Dermis blood vessel endothelial cell (primary cell): ENCODE measurements at regions not wholly inside any gene's neighbourhood (a gene's known extent, or its start where the extent isn't known, plus 50 kb on each side); places are given as distances from the start of the nearest gene placed in this dataset.
"Not testable (repeated sequence)": the region's sequence is repeated elsewhere in the genome, so short reads cannot be mapped to it uniquely, and the experiment has no call there.

Source experiments
- DNase-seq: peaks from one replicate; pipeline ENCODE4 v3.0.0; 2010

DNA sequence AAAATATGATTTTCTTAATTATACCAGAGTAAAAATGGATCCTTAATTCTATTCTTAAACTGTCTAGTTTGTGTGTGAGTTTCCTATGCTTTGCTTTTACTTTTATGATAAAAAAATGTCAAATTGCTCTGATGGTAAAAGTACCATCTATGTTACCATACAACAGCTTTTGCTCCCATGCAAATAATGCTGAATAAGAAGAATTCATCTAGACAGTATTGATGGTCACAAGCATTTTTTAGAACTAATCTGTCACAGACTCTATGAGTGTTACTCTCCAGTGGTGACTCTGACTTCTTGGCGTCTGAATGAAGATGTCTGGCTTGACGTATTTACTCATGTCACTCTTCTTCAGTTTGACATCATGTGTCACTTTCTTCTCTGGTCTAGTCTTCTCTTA lies 608.1 kb upstream of the RORB start:
- DNase-seq, result no peak

DNA sequence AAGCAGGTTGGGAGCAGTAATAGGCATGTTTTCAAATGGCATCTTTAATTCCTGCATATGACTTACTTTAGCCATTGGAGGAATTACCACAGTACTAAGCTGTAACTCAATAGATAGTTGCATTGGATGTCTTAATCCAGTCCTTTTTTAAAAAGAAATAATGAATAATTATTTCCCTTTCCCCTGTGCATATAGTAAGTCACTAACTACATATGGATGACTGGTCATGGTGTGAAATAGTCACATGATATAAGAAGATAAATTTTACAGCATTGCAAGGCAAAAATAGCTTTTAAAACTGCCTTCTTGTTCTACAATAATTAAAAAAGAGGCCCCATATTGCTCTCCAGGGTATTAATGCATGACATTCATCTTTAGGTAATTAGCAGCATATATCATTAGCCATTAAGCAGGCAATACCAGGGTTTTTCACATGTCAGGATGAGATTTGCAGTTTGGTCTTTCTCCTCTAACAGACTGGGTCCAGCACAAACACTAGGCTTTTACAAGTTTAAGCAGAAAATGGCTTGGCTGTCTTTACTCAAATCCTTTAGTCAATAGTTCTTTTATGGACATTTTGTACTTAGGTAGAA lies 606.4 kb upstream of the RORB start:
- no peak for DNase-seq

DNA sequence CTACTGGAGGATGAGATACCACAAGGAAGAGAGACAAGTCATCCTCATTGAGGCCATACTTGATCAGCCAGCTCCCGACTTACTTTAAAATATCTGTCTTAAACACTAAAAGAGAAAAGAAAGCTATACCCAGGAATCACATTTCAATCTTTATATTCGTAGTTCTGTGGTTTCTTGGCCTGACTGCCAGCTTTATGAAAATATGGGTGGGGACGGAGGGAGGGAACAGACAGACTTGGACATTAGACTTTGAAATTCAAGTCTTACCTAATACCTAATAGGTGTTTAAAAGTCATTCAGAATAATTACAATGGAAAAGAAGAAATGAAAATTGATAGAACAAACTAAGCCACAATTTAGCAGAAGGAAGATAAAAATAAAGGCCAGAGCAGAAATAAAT lies 604.8 kb upstream of the RORB start:
- no peak for DNase-seq

DNA sequence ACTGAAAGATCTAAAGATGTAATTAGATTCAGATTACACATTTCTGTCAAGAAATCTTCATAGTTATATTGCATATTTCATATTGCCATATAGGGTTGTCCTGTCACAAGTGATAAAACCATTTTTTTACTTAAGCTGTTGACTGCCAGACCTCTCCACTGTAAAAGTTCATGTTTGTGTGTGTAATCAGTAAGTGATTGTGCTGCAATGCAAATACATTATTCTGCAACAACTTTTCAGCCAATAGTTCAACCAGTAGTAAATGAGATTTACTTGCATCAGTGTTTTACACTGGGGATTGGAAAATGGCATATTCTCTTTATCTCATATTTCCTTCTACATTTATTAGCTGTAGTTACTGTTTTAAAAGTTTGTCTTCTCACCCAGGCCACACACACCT lies 603.9 kb upstream of the RORB start:
- DNase-seq, result no peak

DNA sequence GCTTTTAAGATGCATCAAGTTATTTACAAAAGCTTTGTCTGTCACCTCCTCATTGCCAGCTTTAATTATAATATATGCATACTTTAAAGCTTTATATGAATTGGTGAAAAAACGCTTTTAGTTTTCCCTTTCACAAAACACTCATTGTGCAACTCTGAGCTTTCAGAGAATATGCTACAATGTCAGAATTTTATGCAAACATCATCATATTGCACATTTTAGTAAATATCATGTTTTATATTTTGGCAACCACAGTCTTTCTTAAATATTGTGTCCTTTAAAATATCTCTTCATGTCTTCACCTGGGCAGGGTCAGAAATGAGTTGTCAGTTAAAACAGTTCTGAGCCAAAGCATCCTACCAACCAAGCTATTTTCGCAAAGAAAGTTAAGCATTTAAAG lies 601.1 kb upstream of the RORB start:
- DNase-seq, result no peak

DNA sequence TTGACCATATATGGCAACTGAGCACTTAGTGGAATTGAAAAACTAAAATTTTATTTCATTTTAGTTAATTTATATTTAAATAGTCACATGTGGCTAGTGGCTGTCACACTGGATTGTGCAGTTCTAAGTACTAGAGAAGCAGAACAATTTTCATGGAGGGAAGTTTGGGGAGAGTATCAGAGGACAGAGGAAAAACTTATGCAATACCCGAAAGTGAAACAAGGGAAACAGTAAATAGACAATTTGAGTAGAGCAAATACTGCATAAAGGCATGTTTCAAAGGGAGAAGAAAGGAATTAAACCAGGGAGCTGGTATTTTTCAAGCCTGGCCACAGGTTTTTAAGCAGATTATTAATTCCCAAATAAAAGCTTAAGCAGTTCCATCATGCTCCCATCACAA lies 590.5 kb upstream of the RORB start:
- DNase-seq, result no peak

DNA sequence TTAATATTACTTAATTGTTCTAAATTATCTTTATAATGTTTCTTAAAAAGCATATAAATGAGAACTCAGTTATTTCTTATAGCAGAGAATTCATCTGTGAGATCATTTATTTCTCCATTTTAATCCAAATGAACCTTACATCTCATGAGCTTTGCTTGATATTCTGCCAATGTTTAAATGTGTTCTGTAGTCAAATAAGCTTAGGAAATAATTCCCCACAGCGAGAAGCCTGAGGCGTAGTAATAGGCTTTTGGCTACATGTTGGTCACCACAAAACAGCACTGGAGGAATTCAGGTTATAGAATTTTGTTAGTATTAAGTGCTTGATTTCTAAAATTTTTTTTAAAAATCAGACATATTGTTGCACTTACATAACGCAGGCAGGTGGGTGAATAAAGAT lies 585.3 kb upstream of the RORB start:
- no peak for DNase-seq

DNA sequence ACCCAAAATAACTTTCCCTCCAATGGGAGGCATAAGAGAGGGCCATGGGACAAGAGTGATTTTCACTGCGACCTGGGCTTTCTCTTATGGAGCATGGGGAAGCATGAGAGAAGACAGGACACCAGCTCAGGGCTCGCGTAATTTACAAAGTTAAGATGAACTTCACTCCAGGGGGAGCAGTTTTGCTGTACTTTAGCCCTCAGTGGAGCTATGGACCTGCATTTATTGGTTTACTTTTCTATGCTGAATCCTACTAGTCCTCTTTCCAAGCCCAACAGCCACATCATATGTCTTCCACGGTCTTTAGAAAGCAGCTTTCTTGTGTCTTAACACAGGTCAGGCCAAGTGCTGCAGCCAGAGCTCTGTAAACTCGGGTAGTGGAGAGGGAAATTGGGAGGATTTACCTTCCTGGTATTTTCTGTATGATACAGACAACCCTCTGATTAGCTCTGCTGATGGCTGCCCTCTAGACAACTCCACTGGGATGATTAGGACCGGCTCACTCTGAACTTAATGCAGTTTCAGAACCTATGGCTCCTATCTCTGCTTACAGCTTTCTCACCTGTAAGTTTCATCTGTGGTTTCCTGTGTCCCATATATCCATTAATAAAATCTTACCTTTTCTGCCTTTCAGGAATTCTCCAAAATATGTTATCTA lies 581.0 kb upstream of the RORB start:
- DNase-seq, result no peak

DNA sequence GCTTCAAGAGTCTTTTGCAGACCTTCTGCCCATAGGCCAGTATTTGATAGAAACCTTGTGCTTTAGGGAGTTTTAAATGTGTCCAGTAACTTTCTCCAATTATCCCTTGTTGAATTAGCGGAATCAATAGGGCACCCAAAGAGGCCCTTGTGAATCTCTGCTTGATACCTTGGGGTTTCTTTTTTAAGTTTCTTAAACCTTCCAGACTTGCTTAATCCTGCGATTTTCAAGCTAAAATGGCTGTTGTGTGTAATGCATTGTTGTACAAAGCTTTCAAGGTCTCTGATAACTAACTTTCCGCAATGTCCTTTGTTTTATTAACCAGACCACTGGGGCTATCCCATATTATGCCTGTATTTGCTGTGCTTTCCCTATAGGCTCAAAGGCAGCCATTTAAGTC lies 577.4 kb upstream of the RORB start:
- no peak for DNase-seq

DNA sequence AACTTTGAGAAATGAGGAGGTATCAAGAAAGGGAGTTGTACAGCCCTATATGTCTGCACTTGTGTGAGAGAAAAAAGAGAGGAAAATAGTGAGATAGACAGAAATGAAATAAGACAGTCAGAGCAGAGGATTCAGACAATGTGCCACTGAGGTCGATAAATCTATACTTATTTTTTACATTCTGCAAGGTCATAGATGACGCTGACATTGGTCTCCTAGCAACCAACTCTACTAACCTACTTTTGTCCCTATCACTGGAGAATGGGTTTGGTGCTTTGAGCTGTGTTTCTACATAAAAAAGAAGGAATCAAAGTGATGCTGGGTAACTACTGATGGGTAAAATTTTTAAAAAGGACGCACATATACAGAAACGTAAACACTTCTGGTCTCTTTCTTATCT lies 573.3 kb upstream of the RORB start:
- no peak for DNase-seq

DNA sequence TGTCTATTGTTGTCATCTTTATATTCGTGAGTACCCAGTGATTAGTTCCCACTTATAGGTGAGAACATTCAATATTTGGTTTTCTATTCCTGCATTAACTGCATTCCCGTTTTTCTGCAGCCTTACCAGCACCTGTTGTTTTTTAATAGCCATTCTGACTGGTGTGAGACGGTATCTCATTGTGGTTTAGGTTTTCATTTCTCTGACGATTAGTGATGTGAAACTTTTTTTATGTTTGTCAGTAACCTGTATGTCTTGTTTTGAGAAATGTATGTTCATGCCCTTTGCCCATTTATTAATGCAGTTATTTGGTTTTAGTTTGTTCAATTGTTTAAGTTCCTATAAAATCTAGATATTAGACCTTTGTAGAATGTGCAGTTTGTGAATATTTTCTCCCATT lies 546.0 kb upstream of the RORB start:
- no peak for DNase-seq

DNA sequence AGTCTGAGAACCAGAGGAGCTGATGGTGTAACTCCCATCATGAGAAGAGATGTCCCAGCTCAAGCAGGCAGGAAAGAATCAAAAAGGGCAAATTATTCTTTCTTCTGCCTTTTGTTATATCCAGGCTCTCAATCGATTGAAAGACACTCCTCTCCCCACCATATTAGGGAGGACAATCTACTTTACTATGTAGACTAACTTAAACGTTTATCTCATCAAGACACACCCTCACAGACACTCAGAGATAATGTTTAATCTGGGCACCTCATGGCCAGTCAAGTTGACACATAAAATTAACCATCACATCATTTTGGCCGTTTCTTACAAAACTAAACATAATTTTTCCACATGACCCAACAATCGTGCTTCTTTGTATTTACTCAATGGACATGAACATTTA lies 534.3 kb upstream of the RORB start:
- no peak for DNase-seq

DNA sequence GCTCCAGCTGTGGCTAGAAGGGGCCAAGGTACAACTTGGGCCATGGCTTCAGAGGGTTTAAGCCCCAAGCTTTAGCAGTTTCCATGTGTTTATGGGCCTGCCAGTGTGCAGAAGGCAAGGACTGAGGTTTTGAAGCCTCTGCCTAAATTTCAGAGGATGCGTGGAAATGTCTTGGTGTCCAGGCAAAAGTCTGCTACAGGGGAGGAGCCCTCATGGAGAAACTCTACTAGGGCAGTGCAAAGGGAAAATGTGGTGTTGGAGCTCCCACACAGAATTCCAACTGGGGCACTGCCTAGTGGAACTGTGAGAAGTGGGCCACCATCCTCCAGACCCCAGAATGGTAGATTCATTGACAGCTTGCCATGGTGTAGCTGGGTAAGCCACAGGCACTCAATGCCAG lies 527.2 kb upstream of the RORB start:
- no peak for DNase-seq

DNA sequence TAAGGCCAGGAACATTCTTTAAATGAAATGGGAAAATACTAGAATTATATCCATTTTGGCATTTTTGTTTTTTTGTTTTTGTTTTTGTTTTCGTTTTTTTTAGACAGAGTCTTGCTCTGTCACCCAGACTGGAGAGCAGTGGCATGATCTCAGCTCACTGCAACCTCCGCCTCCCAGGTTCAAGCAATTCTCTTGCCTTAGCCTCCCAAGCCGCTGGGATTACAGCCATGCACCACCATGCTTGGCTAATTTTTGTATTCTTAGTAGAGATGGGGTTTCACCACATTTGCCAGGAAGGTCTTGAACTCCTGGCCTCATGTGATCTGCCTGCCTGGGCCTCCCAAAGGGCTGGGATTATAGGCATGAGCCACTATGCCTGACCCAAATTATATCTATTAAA lies 520.7 kb upstream of the RORB start:
- DNase-seq, result not testable (repeated sequence)

DNA sequence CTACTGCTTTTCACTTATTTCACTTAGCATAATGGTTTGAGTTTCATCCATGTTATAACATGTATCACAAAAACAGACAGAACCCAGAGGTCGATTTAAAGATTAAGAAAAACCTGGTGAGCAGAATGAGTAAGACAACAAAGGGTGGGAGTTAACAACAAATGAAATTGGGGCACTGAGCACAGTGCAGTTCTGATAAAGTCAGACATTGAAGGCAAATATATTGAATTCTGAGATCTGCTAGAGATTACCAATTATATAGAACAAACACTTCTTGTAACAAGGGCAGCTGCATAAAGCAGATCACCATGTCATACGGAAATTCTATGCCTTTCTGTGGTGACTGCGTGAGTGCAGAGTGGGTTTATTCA lies 517.3 kb upstream of the RORB start:
- DNase-seq, result no peak

DNA sequence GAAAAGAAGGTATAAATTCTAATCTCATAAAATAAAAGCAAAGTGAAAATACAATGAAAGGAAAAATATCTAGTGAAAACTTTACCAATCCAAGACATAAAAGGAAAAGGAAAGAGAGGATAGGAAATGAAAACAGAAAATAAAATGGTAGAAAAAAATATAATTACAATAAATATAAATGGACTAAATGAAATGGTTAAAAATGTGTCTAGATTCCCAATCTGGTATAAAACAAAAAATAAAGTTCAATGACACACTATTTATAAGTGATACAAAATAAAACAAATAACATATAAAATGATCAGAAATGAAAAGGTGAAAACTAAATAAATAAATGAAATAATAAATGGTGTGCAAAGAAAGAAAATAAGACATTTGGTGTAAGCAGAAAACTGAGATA lies 516.4 kb upstream of the RORB start:
- no peak for DNase-seq

DNA sequence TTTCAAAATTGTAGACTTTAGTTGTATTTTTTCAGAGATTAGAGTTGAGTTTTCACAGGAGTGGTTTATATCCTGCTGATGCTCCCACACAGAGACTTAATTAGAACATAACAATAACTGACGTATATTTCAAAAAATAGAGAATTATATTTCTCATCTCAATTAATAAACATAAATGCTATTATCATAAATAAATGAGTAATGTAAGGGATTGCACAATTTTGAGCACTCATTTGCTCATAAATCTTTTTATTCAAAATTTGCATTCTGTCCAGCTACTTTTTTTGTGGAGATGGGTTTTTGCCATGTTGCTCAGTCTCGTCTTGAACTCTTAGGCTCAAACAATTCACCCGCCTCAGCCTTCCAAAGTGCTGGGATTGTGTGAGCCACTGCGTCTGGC lies 515.7 kb upstream of the RORB start:
- DNase-seq, result no peak

DNA sequence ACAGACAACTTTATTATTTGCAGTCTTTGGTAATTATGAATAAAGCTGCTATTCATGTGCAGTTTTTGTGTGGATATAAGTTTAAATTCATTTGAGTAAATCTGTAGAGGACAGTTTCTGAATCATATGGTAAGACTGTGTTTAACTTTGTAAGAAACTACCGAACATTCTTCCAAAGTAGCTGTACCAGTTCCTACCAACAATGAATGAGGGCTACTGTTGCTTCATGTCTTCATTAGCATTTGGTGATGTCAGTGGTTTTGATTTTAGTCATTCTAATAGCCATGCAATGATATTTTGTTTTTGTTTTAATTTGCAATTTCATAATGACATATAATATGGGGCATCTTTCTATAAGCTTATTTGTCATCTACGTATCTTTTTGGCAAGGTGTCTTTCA lies 501.3 kb upstream of the RORB start:
- no peak for DNase-seq

DNA sequence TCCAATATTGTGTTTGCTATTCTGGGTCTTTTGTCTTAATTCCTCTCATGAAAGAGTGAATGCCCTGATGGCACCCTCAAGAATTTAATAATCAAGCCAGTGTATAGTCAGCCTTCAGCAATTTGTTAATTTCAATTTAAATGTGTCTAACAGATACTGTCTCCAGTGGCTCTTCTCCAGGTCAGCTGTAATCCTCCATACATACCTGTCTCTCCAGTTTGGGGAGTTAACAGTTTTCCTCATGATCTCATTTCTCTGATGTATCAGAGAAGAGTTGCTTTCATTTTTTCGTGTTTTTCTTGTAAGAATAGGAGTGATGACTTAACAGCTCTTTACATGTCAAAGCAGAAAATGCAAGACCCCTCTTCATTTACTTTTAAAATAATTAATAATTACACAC lies 500.3 kb upstream of the RORB start:
- DNase-seq, result no peak

DNA sequence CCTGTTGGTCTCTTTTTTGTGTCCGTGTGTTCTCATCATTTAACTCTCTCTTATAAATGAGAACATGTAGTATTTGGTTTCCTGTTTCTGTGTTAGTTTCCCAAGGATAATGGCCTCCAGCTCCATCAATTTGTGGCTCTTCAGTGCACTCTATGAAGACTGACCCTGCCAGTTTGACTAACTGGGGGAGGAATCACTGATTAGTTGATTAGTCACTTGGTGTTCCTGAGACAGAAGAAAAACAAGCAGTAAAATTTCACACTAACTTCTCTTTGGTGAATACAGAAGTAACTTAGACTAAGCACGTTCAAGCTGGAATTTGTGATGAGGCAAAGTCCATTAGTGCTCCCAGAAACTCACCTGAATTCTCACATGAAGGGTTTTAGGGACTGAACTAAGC lies 495.8 kb upstream of the RORB start:
- no peak for DNase-seq

DNA sequence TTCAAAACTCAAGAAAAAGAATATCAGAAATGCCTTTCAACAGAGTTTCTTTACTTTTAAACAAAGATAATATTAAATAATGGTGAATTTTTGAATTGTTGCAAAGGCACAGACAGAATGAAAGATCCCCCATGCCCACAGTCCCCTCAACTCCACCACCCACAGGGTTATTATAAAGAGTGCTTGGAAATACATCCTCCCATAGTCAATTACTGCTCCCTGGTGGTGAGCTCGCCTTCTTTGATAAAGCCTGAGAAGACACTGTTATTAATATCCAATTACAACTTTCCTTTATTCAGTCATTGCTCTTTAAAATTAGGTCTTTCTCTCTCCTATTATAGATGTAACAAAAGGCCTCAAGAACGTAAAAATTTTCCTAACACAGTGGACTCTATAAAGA lies 490.2 kb upstream of the RORB start:
- DNase-seq, result no peak

DNA sequence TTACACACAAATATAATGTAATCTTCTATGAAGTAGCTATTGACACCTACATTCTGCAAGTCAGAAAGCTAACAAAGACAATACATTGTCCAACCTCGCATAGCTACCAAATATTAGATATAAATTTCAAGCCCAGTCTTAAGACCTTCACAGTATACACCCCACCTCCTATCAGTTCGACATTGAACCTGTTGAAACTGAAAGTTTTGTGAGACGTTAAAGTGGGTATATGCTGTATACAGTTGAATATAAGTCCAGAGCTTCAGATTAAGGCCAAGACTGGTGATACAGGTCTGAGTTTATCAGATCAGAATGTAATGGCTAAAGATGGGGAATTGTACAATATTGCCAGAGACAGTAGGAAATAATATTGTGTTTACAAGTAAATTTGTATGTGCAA lies 489.3 kb upstream of the RORB start:
- no peak for DNase-seq

DNA sequence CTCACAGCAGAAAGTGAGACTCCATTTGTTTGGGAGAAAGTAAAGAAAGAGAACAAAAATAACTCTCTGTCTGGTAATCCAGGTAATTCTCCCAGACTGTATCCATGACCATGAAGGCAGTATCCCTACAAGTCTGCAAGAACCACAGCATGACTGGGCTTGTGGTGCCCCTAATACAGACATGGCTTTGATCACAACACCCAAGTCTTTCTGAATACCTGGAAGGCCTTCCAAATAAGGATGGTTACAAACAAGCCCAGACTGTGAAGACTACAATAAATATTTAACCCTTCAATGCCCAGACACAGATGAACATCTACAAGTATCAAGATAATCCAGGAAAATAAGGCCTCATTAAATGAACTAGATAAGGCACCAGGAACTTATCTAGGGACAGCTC lies 481.1 kb upstream of the RORB start:
- DNase-seq, result no peak

DNA sequence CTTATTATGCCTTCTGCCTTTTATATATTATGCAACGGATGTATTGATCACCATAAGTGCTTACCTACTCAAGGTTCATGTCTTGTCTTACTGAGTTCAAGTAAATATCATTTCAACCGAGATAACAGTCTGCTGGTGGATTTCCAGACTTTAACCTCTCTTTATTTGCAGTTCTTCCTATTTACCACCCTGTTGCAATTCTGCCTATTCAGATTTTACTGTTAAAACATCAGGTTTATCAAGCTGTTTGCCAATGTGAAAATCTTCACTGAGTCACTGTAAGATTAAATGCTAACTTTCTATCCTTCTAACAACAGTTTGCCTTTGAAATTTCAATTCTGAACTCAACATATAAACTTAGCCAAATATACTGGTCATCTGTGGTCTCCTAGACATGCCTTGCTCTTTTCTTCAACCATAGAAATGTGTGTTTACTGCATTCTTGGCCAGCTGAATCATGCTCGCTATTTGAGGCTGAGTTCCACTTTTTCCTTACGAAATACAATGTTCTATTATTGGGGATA lies 471.7 kb upstream of the RORB start:
- no peak for DNase-seq

DNA sequence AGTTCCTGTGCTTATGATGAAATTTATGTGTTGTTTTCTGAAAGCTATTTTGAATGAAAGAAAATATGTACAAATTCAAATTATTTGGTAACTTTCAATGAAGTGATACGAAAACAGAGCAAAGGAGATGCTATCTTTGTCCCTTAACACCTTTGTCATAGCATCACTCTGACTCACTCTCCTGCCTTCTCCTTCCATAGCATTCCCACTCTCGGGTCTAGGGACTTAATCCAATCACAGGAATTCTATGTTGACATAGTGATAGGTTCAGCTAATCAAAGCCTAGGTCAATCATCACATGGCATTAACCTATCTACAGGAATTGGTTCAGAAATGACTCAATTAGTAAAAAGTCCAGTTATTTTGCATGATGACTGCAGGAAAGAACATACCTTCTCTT lies 464.7 kb upstream of the RORB start:
- DNase-seq, result no peak
